Parathyroid adenoma (tissue), 2 donors: ENCODE measurements at regions not wholly inside any gene's neighbourhood (a gene's known extent, or its start where the extent isn't known, plus 50 kb on each side); places are given as distances from the start of the nearest gene placed in this dataset.

Experiments used
- H2AFZ ChIP-seq: fragments of 300-600 bp; sonication (generic); one replicate; pipeline ENCODE4 v1.7.0; 2017; ENCODE audit warnings: antibody characterized with exemption, mild to moderate bottlenecking
- H3K27ac ChIP-seq: fragments of 300-600 bp; sonication (generic); one replicate; pipeline ENCODE4 v1.7.0; 2017
- H3K27me3 ChIP-seq: fragments of 300-600 bp; sonication (generic); one replicate; pipeline ENCODE4 v1.7.0; 2017; ENCODE audit warnings: low read length; ENCODE audit not compliant: control insufficient read depth, insufficient read depth
- H3K36me3 ChIP-seq: fragments of 300-600 bp; sonication (generic); one replicate; pipeline ENCODE4 v1.7.0; 2017; ENCODE audit warnings: low read length; ENCODE audit not compliant: control insufficient read depth, insufficient read depth
- H3K4me1 ChIP-seq: fragments of 300-600 bp; sonication (generic); one replicate; pipeline ENCODE4 v1.7.0; 2017; ENCODE audit warnings: control low read depth
- H3K4me2 ChIP-seq: fragments of 300-600 bp; sonication (generic); one replicate; pipeline ENCODE4 v1.7.0; 2017; ENCODE audit warnings: low read length
- H3K4me3 ChIP-seq: fragments of 300-600 bp; sonication (generic); one replicate; pipeline ENCODE4 v1.7.0; 2017; ENCODE audit warnings: low read depth, low read length
- H3K79me2 ChIP-seq: fragments of 300-600 bp; sonication (generic); one replicate; pipeline ENCODE4 v1.7.0; 2017; ENCODE audit warnings: control low read depth
- H3K9ac ChIP-seq: fragments of 300-600 bp; sonication (generic); one replicate; pipeline ENCODE4 v1.7.0; 2017; ENCODE audit warnings: mild to moderate bottlenecking
- H3K9me3 ChIP-seq: fragments of 300-600 bp; sonication (generic); one replicate; pipeline ENCODE4 v1.7.0; 2017; ENCODE audit warnings: low read length; ENCODE audit not compliant: control insufficient read depth
- CTCF ChIP-seq: fragments of 300-600 bp; sonication (generic); IDR thresholded peaks from one replicate; pipeline ENCODE4 v1.7.0; 2017; ENCODE audit warnings: antibody characterized with exemption, mild to moderate bottlenecking
- donor health status: primary hyperparathyroidism.

DNA sequence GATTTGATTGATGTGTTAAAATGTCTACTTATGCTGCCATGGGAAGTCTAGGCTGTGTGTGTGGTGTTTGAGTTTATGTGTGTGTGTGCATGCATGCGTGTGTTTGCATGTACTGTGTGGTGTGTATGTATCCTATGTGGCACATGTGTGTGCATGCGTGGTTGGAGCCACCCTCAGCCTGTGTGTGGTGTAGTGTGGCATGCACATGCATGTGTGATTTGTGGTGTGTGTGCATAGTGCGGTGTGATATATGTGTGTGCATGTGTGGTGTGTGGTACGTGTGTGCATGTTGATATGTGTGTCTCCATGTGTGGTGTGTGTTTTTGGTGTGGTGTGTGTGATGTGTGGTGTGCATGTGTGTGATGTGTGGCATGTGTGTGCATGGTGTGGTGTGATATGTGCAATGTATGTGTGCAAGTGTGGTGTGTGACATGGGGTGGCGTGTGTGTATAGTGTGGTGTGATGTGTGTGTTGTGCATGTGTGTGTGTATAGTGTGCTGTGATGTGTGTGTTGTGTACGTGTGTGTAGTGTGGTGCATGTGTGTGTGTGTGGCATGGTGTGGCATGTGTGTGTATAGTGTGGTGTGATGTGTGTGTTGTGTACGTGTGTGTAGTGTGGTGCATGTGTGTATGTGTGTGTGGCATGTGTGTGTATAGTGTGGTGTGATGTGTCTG, 66.6 kb upstream of the HDAC4 start:
- TF ChIP-seq CTCF: no peak
- no peak overlapping the region for H3K27ac ChIP-seq
- H3K4me1 ChIP-seq: no peaks in the 10 kb centered on the region
- H3K4me2 ChIP-seq: no peak overlapping the region
- no peak overlapping the region for H2AFZ ChIP-seq
- no peaks in the 10 kb centered on the region for H3K36me3 ChIP-seq
- H3K4me3 ChIP-seq: no peak overlapping the region
- H3K79me2 ChIP-seq: no peaks in the 10 kb centered on the region
- H3K27me3 ChIP-seq: no peaks in the 10 kb centered on the region
- no peaks in the 10 kb centered on the region for H3K9me3 ChIP-seq
- no peak overlapping the region for H3K9ac ChIP-seq

DNA sequence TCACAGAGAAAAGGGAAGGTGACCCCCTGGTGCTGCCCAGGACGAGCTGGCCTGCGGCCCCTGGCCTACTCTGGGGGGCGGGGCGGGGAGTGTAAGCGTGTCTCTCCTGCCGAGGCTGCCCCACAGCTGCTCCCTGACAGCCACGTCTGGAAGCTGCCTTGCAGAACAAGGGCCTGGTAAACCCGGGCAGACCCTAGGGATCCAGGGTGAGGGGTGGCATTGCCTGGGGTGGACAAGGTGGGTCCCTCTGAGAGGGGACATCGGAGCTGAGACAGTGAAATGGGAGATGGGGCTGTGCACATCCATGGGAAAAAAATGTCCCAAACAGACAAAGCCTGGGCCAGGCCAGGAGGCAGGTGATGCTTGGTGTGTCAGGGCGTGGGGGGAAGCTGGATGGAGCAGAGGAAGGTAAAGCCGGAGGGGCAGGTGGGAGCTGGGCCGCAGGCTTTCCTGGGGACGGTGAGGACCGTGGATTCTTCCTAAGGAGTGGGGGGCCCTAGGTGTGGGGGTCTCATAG, 66.0 kb upstream of the HDAC4 start:
- H3K4me3 ChIP-seq: no peak overlapping the region
- no peaks in the 10 kb centered on the region for H3K27me3 ChIP-seq
- H2AFZ ChIP-seq: no peak overlapping the region
- no peak overlapping the region for H3K9ac ChIP-seq
- H3K4me2 ChIP-seq: no peak overlapping the region
- H3K36me3 ChIP-seq: no peaks in the 10 kb centered on the region
- TF ChIP-seq CTCF: no peak
- H3K79me2 ChIP-seq: no peaks in the 10 kb centered on the region
- no peaks in the 10 kb centered on the region for H3K9me3 ChIP-seq
- no peak overlapping the region for H3K27ac ChIP-seq
- no peaks in the 10 kb centered on the region for H3K4me1 ChIP-seq

GRCh38 chr2:239466061-239466754, 65.4 kb upstream of the HDAC4 start:
- TF ChIP-seq CTCF: no peak
- Histone ChIP-seq H2AFZ (no peak overlapping the region), H3K36me3 (no peaks in the 10 kb centered on the region), H3K4me3 (no peak overlapping the region), H3K9ac (no peak overlapping the region), H3K27me3 (no peaks in the 10 kb centered on the region), H3K9me3 (no peaks in the 10 kb centered on the region), H3K79me2 (no peaks in the 10 kb centered on the region), H3K27ac (no peak overlapping the region), H3K4me1 (no peaks in the 10 kb centered on the region), H3K4me2 (no peak overlapping the region)

DNA sequence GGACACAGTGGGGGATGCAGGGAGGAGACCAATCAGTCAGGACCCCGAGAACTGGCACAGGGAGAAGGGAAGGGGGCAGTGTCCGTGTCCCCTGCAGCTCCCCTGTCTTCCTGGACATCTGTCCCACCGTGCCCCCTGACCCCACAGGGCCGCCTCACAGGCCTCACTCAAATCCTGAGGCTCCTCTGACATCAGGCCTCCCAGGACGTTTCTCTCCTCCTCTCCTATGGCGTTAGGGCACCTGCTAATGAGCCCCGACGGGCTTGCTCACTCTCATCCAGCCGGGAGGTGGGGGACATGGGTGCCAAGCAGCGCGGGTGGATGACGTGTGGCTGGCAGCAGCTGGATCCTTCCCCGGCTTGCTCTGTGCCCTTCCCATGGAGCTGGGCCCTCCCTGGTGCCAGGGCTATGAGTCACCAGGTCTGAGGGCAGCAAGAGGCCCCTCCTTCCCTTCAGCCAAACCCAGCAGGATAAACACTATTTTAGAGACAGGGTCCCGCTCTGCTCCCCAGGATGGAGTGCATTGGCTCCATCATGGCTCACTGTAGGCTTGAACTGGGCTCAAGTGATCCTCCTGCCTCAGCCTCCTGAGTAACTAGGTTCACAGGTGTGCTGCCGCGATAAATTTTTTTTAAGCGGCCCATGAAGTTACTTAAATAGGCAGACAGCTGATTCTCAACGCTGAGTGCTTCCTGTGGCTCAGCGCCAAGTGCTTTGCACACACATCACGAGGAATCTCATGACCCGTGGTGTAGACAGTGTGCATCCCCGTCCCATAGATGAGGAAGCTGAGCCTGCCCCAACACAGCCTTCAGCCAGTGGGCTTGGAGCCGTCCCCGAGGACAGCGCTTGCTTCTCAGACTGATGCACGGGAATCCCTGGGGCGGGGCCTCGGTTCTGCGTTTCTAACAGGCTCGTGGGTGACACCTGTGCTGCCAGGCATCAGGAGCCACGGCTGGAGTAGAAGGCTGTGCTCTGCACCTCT, 64.5 kb upstream of the HDAC4 start:
- H3K4me1 ChIP-seq: no peaks in the 10 kb centered on the region

More for the DNA sequence above, 64.5 kb upstream of the HDAC4 start:
- Histone ChIP-seq H2AFZ (no peak overlapping the region), H3K4me3 (no peak overlapping the region), H3K27ac (no peak overlapping the region), H3K4me2 (no peak overlapping the region), H3K9me3 (no peaks in the 10 kb centered on the region), H3K9ac (no peak overlapping the region), H3K36me3 (no peaks in the 10 kb centered on the region), H3K27me3 (no peaks in the 10 kb centered on the region), H3K79me2 (no peaks in the 10 kb centered on the region)
- no peak for TF ChIP-seq CTCF
